ENCODE measurements at regions not wholly inside any gene's neighbourhood (a gene's known extent, or its start where the extent isn't known, plus 50 kb on each side); places are given as distances from the start of the nearest gene placed in this dataset.

GRCh38 chr1:81446000-81446669, 354.6 kb upstream of the ADGRL2 start:
- H3K4me3 ChIP-seq (ENCODE audit: low read depth, low read length) = no peak overlapping the region

- no peak overlapping the region for H3K4me3 ChIP-seq (ENCODE audit: low read depth, low read length)
Observed at GRCh38 chr1:81443288-81443687, 357.4 kb upstream of the ADGRL2 start.

GRCh38 chr1:81439046-81439823, 361.5 kb upstream of the ADGRL2 start:
- no peak overlapping the region for H3K4me3 ChIP-seq (ENCODE audit: low read depth, low read length)

GRCh38 chr1:81437649-81438048, 363.1 kb upstream of the ADGRL2 start:
- no peak overlapping the region for H3K4me3 ChIP-seq (ENCODE audit: low read depth, low read length)

GRCh38 chr1:81437213-81437612, 363.5 kb upstream of the ADGRL2 start:
- no peak overlapping the region for H3K4me3 ChIP-seq (ENCODE audit: low read depth, low read length)

GRCh38 chr1:81435175-81435574, 365.6 kb upstream of the ADGRL2 start:
- no peak overlapping the region for H3K4me3 ChIP-seq (ENCODE audit: low read depth, low read length)

GRCh38 chr1:81433676-81434075, 367.1 kb upstream of the ADGRL2 start:
- no peak overlapping the region for H3K4me3 ChIP-seq (ENCODE audit: low read depth, low read length)

GRCh38 chr1:81432654-81433109, 368.1 kb upstream of the ADGRL2 start:
- no peak overlapping the region for H3K4me3 ChIP-seq (ENCODE audit: low read depth, low read length)

- no peak overlapping the region for H3K4me3 ChIP-seq (ENCODE audit: low read depth, low read length)
Observed at GRCh38 chr1:81432059-81432458, 368.7 kb upstream of the ADGRL2 start.

- no peak overlapping the region for H3K4me3 ChIP-seq (ENCODE audit: low read depth, low read length)
Observed at GRCh38 chr1:81431624-81432000, 369.1 kb upstream of the ADGRL2 start.

- H3K4me3 ChIP-seq (ENCODE audit: low read depth, low read length) = no peak overlapping the region
Observed at GRCh38 chr1:81430955-81431623, 369.6 kb upstream of the ADGRL2 start.

- H3K4me3 ChIP-seq (ENCODE audit: low read depth, low read length) = no peak overlapping the region
Observed at GRCh38 chr1:81430236-81430938, 370.3 kb upstream of the ADGRL2 start.

- H3K4me3 ChIP-seq (ENCODE audit: low read depth, low read length) = no peak overlapping the region
Observed at GRCh38 chr1:81428998-81429397, 371.7 kb upstream of the ADGRL2 start.

GRCh38 chr1:81424816-81425215, 375.9 kb upstream of the ADGRL2 start:
- no peak overlapping the region for H3K4me3 ChIP-seq (ENCODE audit: low read depth, low read length)

- no peak overlapping the region for H3K4me3 ChIP-seq (ENCODE audit: low read depth, low read length)
Observed at GRCh38 chr1:81424061-81424460, 376.7 kb upstream of the ADGRL2 start.

GRCh38 chr1:81420760-81421159, 380.0 kb upstream of the ADGRL2 start:
- H3K4me3 ChIP-seq (ENCODE audit: low read depth, low read length) = no peak overlapping the region

GRCh38 chr1:81414488-81415015, 386.2 kb upstream of the ADGRL2 start:
- no peak overlapping the region for H3K4me3 ChIP-seq (ENCODE audit: low read depth, low read length)

GRCh38 chr1:81412954-81413353, 387.8 kb upstream of the ADGRL2 start:
- no peak overlapping the region for H3K4me3 ChIP-seq (ENCODE audit: low read depth, low read length)

GRCh38 chr1:81410941-81411340, 389.8 kb upstream of the ADGRL2 start:
- H3K4me3 ChIP-seq (ENCODE audit: low read depth, low read length) = no peak overlapping the region

- H3K4me3 ChIP-seq (ENCODE audit: low read depth, low read length) = no peak overlapping the region
Observed at GRCh38 chr1:81410351-81410750, 390.4 kb upstream of the ADGRL2 start.

GRCh38 chr1:81409780-81410274, 390.9 kb upstream of the ADGRL2 start:
- H3K4me3 ChIP-seq (ENCODE audit: low read depth, low read length) = no peak overlapping the region

Measured in iPS-11a (cell line).